Activated CD4-positive, alpha-beta T cell treated with anti-CD3 and anti-CD28 coated beads, Interleukin-2, amount 50 U/mL, for 48 hours (primary cell): ENCODE measurements at regions not wholly inside any gene's neighbourhood (a gene's known extent, or its start where the extent isn't known, plus 50 kb on each side); places are given as distances from the start of the nearest gene placed in this dataset.
"Not testable (repeated sequence)": the region's sequence is repeated elsewhere in the genome, so short reads cannot be mapped to it uniquely, and the experiment has no call there.

Source experiments
- DNase-seq, 2 experiments: peaks; one replicate each; pipeline ENCODE4 v3.0.0-alpha.2; 2020

GRCh38 chr3:145490088-145491048 is 670.6 kb downstream of the PLOD2 start:
- DNase-seq = no peak

- no peak for DNase-seq
Measured at GRCh38 chr3:145492456-145492855, 668.5 kb downstream of the PLOD2 start.

- DNase-seq = not testable (repeated sequence)
Measured at GRCh38 chr3:145517416-145517815, 643.6 kb downstream of the PLOD2 start.

GRCh38 chr3:145518639-145519038 is 642.3 kb downstream of the PLOD2 start:
- no peak for DNase-seq

- no peak for DNase-seq
Measured at GRCh38 chr3:145519398-145520047, 641.5 kb downstream of the PLOD2 start.

- no peak for DNase-seq
Measured at GRCh38 chr3:145522179-145522578, 638.8 kb downstream of the PLOD2 start.

- no peak for DNase-seq
Measured at GRCh38 chr3:145522893-145523651, 637.9 kb downstream of the PLOD2 start.

- DNase-seq = no peak
Measured at GRCh38 chr3:145531548-145531947, 629.4 kb downstream of the PLOD2 start.

GRCh38 chr3:145533696-145534095 is 627.3 kb downstream of the PLOD2 start:
- no peak for DNase-seq

- DNase-seq = no peak
Measured at GRCh38 chr3:145536461-145536860, 624.5 kb downstream of the PLOD2 start.

GRCh38 chr3:145550522-145550921 is 610.5 kb downstream of the PLOD2 start:
- DNase-seq = no peak

GRCh38 chr3:145557405-145557804 is 603.6 kb downstream of the PLOD2 start:
- no peak for DNase-seq

- DNase-seq = no peak
Measured at GRCh38 chr3:145578471-145578870, 582.5 kb downstream of the PLOD2 start.

GRCh38 chr3:145581694-145582093 is 579.3 kb downstream of the PLOD2 start:
- DNase-seq = no peak

- DNase-seq = no peak
Measured at GRCh38 chr3:145604851-145605250, 556.1 kb downstream of the PLOD2 start.

GRCh38 chr3:145620002-145620401 is 541.0 kb downstream of the PLOD2 start:
- no peak for DNase-seq

GRCh38 chr3:145620486-145620885 is 540.5 kb downstream of the PLOD2 start:
- no peak for DNase-seq

GRCh38 chr3:145623349-145623748 is 537.6 kb downstream of the PLOD2 start:
- DNase-seq = no peak

- no peak for DNase-seq
Measured at GRCh38 chr3:145628211-145628610, 532.8 kb downstream of the PLOD2 start.

- no peak for DNase-seq
Measured at GRCh38 chr3:145637105-145637504, 523.9 kb downstream of the PLOD2 start.

GRCh38 chr3:145639003-145639606 is 521.9 kb downstream of the PLOD2 start:
- DNase-seq = no peak

- DNase-seq = no peak
Measured at GRCh38 chr3:145639875-145640274, 521.1 kb downstream of the PLOD2 start.

- DNase-seq = no peak
Measured at GRCh38 chr3:145648396-145648795, 512.6 kb downstream of the PLOD2 start.
